Osteocyte (in vitro differentiated cells): ENCODE measurements at regions not wholly inside any gene's neighbourhood (a gene's known extent, or its start where the extent isn't known, plus 50 kb on each side); places are given as distances from the start of the nearest gene placed in this dataset.

Experiments used
- DNase-seq: peaks from one replicate; pipeline ENCODE4 v3.0.0; 2021; ENCODE audit warnings: mixed read lengths; ENCODE audit not compliant: unreplicated experiment; ENCODE audit errors: extremely low spot score
- H3K27ac Mint-ChIP-seq: one replicate; pipeline ENCODE4 v1.8.0; 2021; ENCODE audit warnings: mild to moderate bottlenecking, mixed read lengths; ENCODE audit not compliant: unreplicated experiment
- H3K27me3 Mint-ChIP-seq: one replicate; pipeline ENCODE4 v1.8.0; 2021; ENCODE audit warnings: mixed read lengths; ENCODE audit not compliant: unreplicated experiment
- H3K36me3 Mint-ChIP-seq: one replicate; pipeline ENCODE4 v1.8.0; 2021; ENCODE audit warnings: mixed read lengths; ENCODE audit not compliant: unreplicated experiment
- H3K4me1 Mint-ChIP-seq: one replicate; pipeline ENCODE4 v1.8.0; 2021; ENCODE audit warnings: mixed read lengths; ENCODE audit not compliant: unreplicated experiment
- H3K4me3 Mint-ChIP-seq: one replicate; pipeline ENCODE4 v1.8.0; 2021; ENCODE audit warnings: mild to moderate bottlenecking, moderate library complexity, mixed read lengths; ENCODE audit not compliant: unreplicated experiment
- H3K9me3 Mint-ChIP-seq: one replicate; pipeline ENCODE4 v1.8.0; 2021; ENCODE audit warnings: mixed read lengths; ENCODE audit not compliant: unreplicated experiment
- CTCF ChIP-seq: fragments of 200-600 bp; sonication (generic); IDR thresholded peaks from 2 replicates; pipeline ENCODE4 v1.5.0; 2021; ENCODE audit warnings: antibody characterized with exemption, mild to moderate bottlenecking, moderate library complexity

- Mint-ChIP-seq H3K27me3 (no peaks in the 10 kb centered on the region), H3K9me3 (no peaks in the 10 kb centered on the region), H3K4me3 (no peak overlapping the region), H3K27ac (no peak overlapping the region), H3K4me1 (no peaks in the 10 kb centered on the region), H3K36me3 (no peaks in the 10 kb centered on the region)
- no peak for DNase-seq
- no peak for TF ChIP-seq CTCF
Measured at GRCh38 chr1:239807361-239807760, 284.3 kb upstream of the FMN2 start.

GRCh38 chr1:239810061-239810481 lies 281.6 kb upstream of the FMN2 start:
- no peak overlapping the region for H3K4me3 Mint-ChIP-seq
- no peaks in the 10 kb centered on the region for H3K27me3 Mint-ChIP-seq
- H3K9me3 Mint-ChIP-seq, result no peaks in the 10 kb centered on the region
- TF ChIP-seq CTCF, result no peak
- DNase-seq, result no peak
- H3K27ac Mint-ChIP-seq, result no peak overlapping the region
- peaks cover 8% of the 10 kb centered on the region for H3K4me1 Mint-ChIP-seq
- H3K36me3 Mint-ChIP-seq, result no peaks in the 10 kb centered on the region

GRCh38 chr1:239811211-239811885 lies 280.3 kb upstream of the FMN2 start:
- no peaks in the 10 kb centered on the region for H3K9me3 Mint-ChIP-seq
- H3K27ac Mint-ChIP-seq, result no peak overlapping the region
- no peak for TF ChIP-seq CTCF
- no peaks in the 10 kb centered on the region for H3K27me3 Mint-ChIP-seq
- no peaks in the 10 kb centered on the region for H3K36me3 Mint-ChIP-seq
- H3K4me3 Mint-ChIP-seq, result no peak overlapping the region
- H3K4me1 Mint-ChIP-seq, result peaks cover 10% of the 10 kb centered on the region
- no peak for DNase-seq

- no peaks in the 10 kb centered on the region for H3K27me3 Mint-ChIP-seq
- no peak overlapping the region for H3K4me3 Mint-ChIP-seq
- H3K9me3 Mint-ChIP-seq, result no peaks in the 10 kb centered on the region
- no peaks in the 10 kb centered on the region for H3K36me3 Mint-ChIP-seq
- H3K4me1 Mint-ChIP-seq, result peaks cover 11% of the 10 kb centered on the region
- H3K27ac Mint-ChIP-seq, result no peak overlapping the region
- TF ChIP-seq CTCF, result no peak
- no peak for DNase-seq
Measured at GRCh38 chr1:239812580-239812979, 279.1 kb upstream of the FMN2 start.

GRCh38 chr1:239814306-239814881 lies 277.3 kb upstream of the FMN2 start:
- no peak overlapping the region for H3K27ac Mint-ChIP-seq
- no peaks in the 10 kb centered on the region for H3K27me3 Mint-ChIP-seq
- H3K9me3 Mint-ChIP-seq, result no peaks in the 10 kb centered on the region
- TF ChIP-seq CTCF, result no peak
- DNase-seq, result no peak
- peaks cover 11% of the 10 kb centered on the region for H3K4me1 Mint-ChIP-seq
- H3K36me3 Mint-ChIP-seq, result no peaks in the 10 kb centered on the region
- peak overlapping the region; percentile 4 for H3K4me3 Mint-ChIP-seq
